Thyroid gland (tissue), 4 donors: ENCODE measurements at regions not wholly inside any gene's neighbourhood (a gene's known extent, or its start where the extent isn't known, plus 50 kb on each side); places are given as distances from the start of the nearest gene placed in this dataset.
"Not testable (repeated sequence)": the region's sequence is repeated elsewhere in the genome, so short reads cannot be mapped to it uniquely, and the experiment has no call there.

ENCODE experiments used
- POLR2A ChIP-seq, 2 donors: fragments of 450-650 bp; IDR thresholded peaks; one replicate each; pipeline ENCODE4 v1.6.1; 2017; ENCODE audit warnings: antibody characterized with exemption in 2 of 2, mild to moderate bottlenecking in 2 of 2, moderate library complexity in 1 of 2
- TF ChIP-seq, protein P1 (sequence below), 6 experiments: fragments of 200-600 bp in 3 of 6; fragments of 450-650 bp in 3 of 6; sonication (generic) in 3 of 6; IDR thresholded peaks; one replicate each; pipeline ENCODE4 v1.5.1; 2016 to 2019; ENCODE audit warnings: antibody characterized with exemption in 6 of 6, mild to moderate bottlenecking in 2 of 6, inconsistent platforms in 1 of 6, moderate library complexity in 1 of 6

DNA sequence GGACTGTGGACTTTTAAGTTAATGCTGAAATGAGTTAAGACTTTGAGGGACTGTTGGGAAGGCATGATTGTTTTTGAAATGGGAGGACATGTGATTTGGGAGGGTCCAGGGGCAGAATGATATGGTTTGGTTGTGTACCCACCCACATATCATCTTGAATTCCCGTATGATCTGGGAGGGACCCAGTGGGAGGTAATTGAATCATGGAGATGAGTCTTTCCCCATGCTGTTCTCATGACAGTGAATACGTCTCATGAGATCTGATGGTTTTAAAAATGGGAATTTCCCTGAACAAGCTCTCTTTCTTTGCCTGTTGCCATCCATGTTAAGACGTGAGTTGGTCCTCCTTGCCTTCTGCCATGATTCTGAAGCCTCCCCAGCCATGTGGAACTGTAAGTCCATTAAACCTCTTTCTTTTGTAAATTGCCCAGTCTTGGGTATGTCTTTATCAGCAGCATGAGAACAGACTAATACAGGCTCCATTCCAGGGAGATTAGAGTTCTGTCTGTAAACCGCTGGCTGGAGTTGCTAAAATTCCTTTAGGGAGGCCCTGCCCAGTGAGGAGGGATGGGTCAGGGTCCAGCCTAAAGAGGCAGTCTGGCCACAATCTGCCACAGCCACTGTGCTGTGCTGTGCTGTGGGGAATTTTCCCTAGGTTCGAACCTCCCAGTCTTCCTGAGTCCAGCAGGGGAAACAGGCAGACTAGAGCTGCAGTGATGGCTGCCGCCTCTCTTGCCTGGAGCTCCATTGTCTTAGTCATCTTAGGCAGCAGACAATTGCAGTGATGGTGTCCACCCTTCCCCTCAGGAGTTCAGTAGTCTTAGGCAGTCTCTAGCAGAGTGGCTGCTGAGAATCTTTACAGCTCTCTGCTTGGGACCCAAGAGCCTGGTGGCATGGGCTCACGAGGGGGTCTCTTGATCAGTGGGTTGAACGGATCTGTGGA, 94.1 kb upstream of the PMCH start:
- TF ChIP-seq, protein P1, sequence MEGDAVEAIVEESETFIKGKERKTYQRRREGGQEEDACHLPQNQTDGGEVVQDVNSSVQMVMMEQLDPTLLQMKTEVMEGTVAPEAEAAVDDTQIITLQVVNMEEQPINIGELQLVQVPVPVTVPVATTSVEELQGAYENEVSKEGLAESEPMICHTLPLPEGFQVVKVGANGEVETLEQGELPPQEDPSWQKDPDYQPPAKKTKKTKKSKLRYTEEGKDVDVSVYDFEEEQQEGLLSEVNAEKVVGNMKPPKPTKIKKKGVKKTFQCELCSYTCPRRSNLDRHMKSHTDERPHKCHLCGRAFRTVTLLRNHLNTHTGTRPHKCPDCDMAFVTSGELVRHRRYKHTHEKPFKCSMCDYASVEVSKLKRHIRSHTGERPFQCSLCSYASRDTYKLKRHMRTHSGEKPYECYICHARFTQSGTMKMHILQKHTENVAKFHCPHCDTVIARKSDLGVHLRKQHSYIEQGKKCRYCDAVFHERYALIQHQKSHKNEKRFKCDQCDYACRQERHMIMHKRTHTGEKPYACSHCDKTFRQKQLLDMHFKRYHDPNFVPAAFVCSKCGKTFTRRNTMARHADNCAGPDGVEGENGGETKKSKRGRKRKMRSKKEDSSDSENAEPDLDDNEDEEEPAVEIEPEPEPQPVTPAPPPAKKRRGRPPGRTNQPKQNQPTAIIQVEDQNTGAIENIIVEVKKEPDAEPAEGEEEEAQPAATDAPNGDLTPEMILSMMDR (IDR thresholded peaks at IDR 0.05), result not testable (repeated sequence)
- not testable (repeated sequence) for TF ChIP-seq POLR2A (IDR thresholded peaks at IDR 0.05)
